Immature natural killer cell (primary cell): ENCODE measurements at regions not wholly inside any gene's neighbourhood (a gene's known extent, or its start where the extent isn't known, plus 50 kb on each side); places are given as distances from the start of the nearest gene placed in this dataset.

Experiments
- DNase-seq, 3 donors: peaks; one replicate each; pipeline ENCODE4 v3.0.0; 2022; ENCODE audit warnings: mixed read lengths in 1 of 3
- H3K27ac Mint-ChIP-seq, 6 donors: one replicate each; pipeline ENCODE4 v1.8.0; 2020; ENCODE audit warnings: mixed read lengths in 6 of 6, mild to moderate bottlenecking in 5 of 6, inconsistent platforms in 4 of 6, moderate library complexity in 3 of 6
- H3K27me3 Mint-ChIP-seq, 3 donors: one replicate each; pipeline ENCODE4 v1.8.0; 2020 to 2021; ENCODE audit warnings: low read depth in 3 of 3, mild to moderate bottlenecking in 3 of 3, mixed read lengths in 3 of 3, moderate library complexity in 3 of 3, inconsistent platforms in 1 of 3
- H3K36me3 Mint-ChIP-seq, 3 donors: one replicate each; pipeline ENCODE4 v1.8.0; 2020; ENCODE audit warnings: mixed read lengths in 3 of 3, inconsistent platforms in 2 of 3, mild to moderate bottlenecking in 2 of 3
- H3K4me1 Mint-ChIP-seq, 2 donors: one replicate each; pipeline ENCODE4 v1.8.0; 2020; ENCODE audit warnings: inconsistent platforms in 2 of 2, mild to moderate bottlenecking in 2 of 2, mixed read lengths in 2 of 2, moderate library complexity in 1 of 2
- H3K4me3 Mint-ChIP-seq, 5 donors: one replicate each; pipeline ENCODE4 v1.8.0; 2020; ENCODE audit warnings: mild to moderate bottlenecking in 5 of 5, mixed read lengths in 5 of 5, inconsistent platforms in 3 of 5, moderate library complexity in 3 of 5
- H3K9me3 Mint-ChIP-seq, 6 donors: one replicate each; pipeline ENCODE4 v1.8.0; 2020; ENCODE audit warnings: mild to moderate bottlenecking in 6 of 6, mixed read lengths in 6 of 6, inconsistent platforms in 4 of 6, moderate library complexity in 3 of 6

- Mint-ChIP-seq H3K27ac (no peak overlapping the region), H3K27me3 (no peaks in the 10 kb centered on the region), H3K9me3 (peaks cover 0 to 37% (median 17%) of the 10 kb centered on the region in 6 donors), H3K4me3 (no peak overlapping the region), H3K4me1 (no peaks in the 10 kb centered on the region), H3K36me3 (no peaks in the 10 kb centered on the region)
- DNase-seq, result no peak
These were observed 1128.3 kb upstream of the FLRT2 start for GRCh38 chr14:84401631-84402030.

- Mint-ChIP-seq H3K4me3 (no peak overlapping the region), H3K36me3 (no peaks in the 10 kb centered on the region), H3K27me3 (no peaks in the 10 kb centered on the region), H3K4me1 (no peaks in the 10 kb centered on the region), H3K9me3 (peaks cover 0 to 25% (median 10%) of the 10 kb centered on the region in 6 donors), H3K27ac (no peak overlapping the region)
- DNase-seq, result no peak
These were observed 1126.4 kb upstream of the FLRT2 start for GRCh38 chr14:84403585-84403984.

GRCh38 chr14:84404246-84404645 is 1125.7 kb upstream of the FLRT2 start:
- H3K4me1 Mint-ChIP-seq, result no peaks in the 10 kb centered on the region
- H3K27me3 Mint-ChIP-seq, result no peaks in the 10 kb centered on the region
- H3K27ac Mint-ChIP-seq, result no peak overlapping the region
- peaks cover 0 to 22% (median 9%) of the 10 kb centered on the region in 6 donors for H3K9me3 Mint-ChIP-seq
- no peak overlapping the region for H3K4me3 Mint-ChIP-seq
- no peaks in the 10 kb centered on the region for H3K36me3 Mint-ChIP-seq
- no peak for DNase-seq

- Mint-ChIP-seq H3K9me3 (peaks cover 0 to 41% (median 8%) of the 10 kb centered on the region in 6 donors), H3K4me1 (no peaks in the 10 kb centered on the region), H3K27me3 (no peaks in the 10 kb centered on the region), H3K4me3 (no peak overlapping the region), H3K36me3 (no peaks in the 10 kb centered on the region), H3K27ac (no peak overlapping the region)
- DNase-seq, result no peak
These were observed 1120.5 kb upstream of the FLRT2 start for GRCh38 chr14:84409435-84409834.

GRCh38 chr14:84410344-84410743 is 1119.6 kb upstream of the FLRT2 start:
- Mint-ChIP-seq H3K27ac (no peak overlapping the region), H3K9me3 (peaks cover 0 to 41% (median 8%) of the 10 kb centered on the region in 6 donors), H3K4me3 (no peak overlapping the region), H3K4me1 (no peaks in the 10 kb centered on the region), H3K27me3 (no peaks in the 10 kb centered on the region), H3K36me3 (no peaks in the 10 kb centered on the region)
- no peak for DNase-seq

GRCh38 chr14:84420221-84420620 is 1109.7 kb upstream of the FLRT2 start:
- Mint-ChIP-seq H3K4me3 (no peak overlapping the region), H3K27me3 (no peaks in the 10 kb centered on the region), H3K4me1 (no peaks in the 10 kb centered on the region), H3K27ac (no peak overlapping the region), H3K36me3 (no peaks in the 10 kb centered on the region), H3K9me3 (peaks cover 7 to 40% (median 18%) of the 10 kb centered on the region in 6 donors)
- DNase-seq, result no peak

- DNase-seq, result no peak
- H3K27ac Mint-ChIP-seq, result no peak overlapping the region
- no peaks in the 10 kb centered on the region for H3K27me3 Mint-ChIP-seq
- no peaks in the 10 kb centered on the region for H3K4me1 Mint-ChIP-seq
- H3K4me3 Mint-ChIP-seq, result no peak overlapping the region
- no peaks in the 10 kb centered on the region for H3K36me3 Mint-ChIP-seq
- peaks cover 8 to 31% (median 15%) of the 10 kb centered on the region in 6 donors for H3K9me3 Mint-ChIP-seq
These were observed 1108.3 kb upstream of the FLRT2 start for GRCh38 chr14:84421621-84422020.

- Mint-ChIP-seq H3K9me3 (peaks cover 0 to 13% (median 4%) of the 10 kb centered on the region in 6 donors), H3K27me3 (no peaks in the 10 kb centered on the region), H3K4me1 (no peaks in the 10 kb centered on the region), H3K36me3 (no peaks in the 10 kb centered on the region), H3K27ac (no peak overlapping the region), H3K4me3 (no peak overlapping the region)
- no peak for DNase-seq
These were observed 1104.0 kb upstream of the FLRT2 start for GRCh38 chr14:84425968-84426367.

GRCh38 chr14:84432676-84433075 is 1097.3 kb upstream of the FLRT2 start:
- no peaks in the 10 kb centered on the region for H3K36me3 Mint-ChIP-seq
- H3K27ac Mint-ChIP-seq, result no peak overlapping the region
- peaks cover 0 to 36% (median 6%) of the 10 kb centered on the region in 6 donors for H3K9me3 Mint-ChIP-seq
- no peak for DNase-seq
- H3K4me3 Mint-ChIP-seq, result no peak overlapping the region
- H3K4me1 Mint-ChIP-seq, result no peaks in the 10 kb centered on the region
- H3K27me3 Mint-ChIP-seq, result no peaks in the 10 kb centered on the region

GRCh38 chr14:84433961-84434360 is 1096.0 kb upstream of the FLRT2 start:
- no peak overlapping the region for H3K27ac Mint-ChIP-seq
- no peak overlapping the region for H3K4me3 Mint-ChIP-seq
- no peaks in the 10 kb centered on the region for H3K27me3 Mint-ChIP-seq
- no peaks in the 10 kb centered on the region for H3K4me1 Mint-ChIP-seq
- no peak for DNase-seq
- H3K9me3 Mint-ChIP-seq, result peaks cover 0 to 36% (median 6%) of the 10 kb centered on the region in 6 donors
- H3K36me3 Mint-ChIP-seq, result no peaks in the 10 kb centered on the region

- Mint-ChIP-seq H3K9me3 (peaks cover 0 to 31% (median 6%) of the 10 kb centered on the region in 6 donors), H3K36me3 (no peaks in the 10 kb centered on the region), H3K27ac (no peak overlapping the region), H3K27me3 (no peaks in the 10 kb centered on the region), H3K4me1 (no peaks in the 10 kb centered on the region), H3K4me3 (no peak overlapping the region)
- DNase-seq, result no peak
These were observed 1094.1 kb upstream of the FLRT2 start for GRCh38 chr14:84435820-84436324.

- Mint-ChIP-seq H3K9me3 (peaks cover 0 to 28% (median 6%) of the 10 kb centered on the region in 6 donors), H3K36me3 (no peaks in the 10 kb centered on the region), H3K4me1 (no peaks in the 10 kb centered on the region), H3K27ac (no peak overlapping the region), H3K4me3 (no peak overlapping the region), H3K27me3 (no peaks in the 10 kb centered on the region)
- no peak for DNase-seq
These were observed 1093.4 kb upstream of the FLRT2 start for GRCh38 chr14:84436528-84436927.

- Mint-ChIP-seq H3K9me3 (peaks cover 0 to 14% (median 4%) of the 10 kb centered on the region in 6 donors), H3K4me3 (no peak overlapping the region), H3K36me3 (no peaks in the 10 kb centered on the region), H3K27me3 (peaks cover 0 to 1% (median 0%) of the 10 kb centered on the region in 3 donors), H3K27ac (no peak overlapping the region), H3K4me1 (no peaks in the 10 kb centered on the region)
- DNase-seq, result no peak
These were observed 1087.4 kb upstream of the FLRT2 start for GRCh38 chr14:84442521-84442920.

GRCh38 chr14:84445486-84445885 is 1084.5 kb upstream of the FLRT2 start:
- no peak overlapping the region for H3K4me3 Mint-ChIP-seq

GRCh38 chr14:84446250-84446649 is 1083.7 kb upstream of the FLRT2 start:
- DNase-seq, result no peak
- no peaks in the 10 kb centered on the region for H3K4me1 Mint-ChIP-seq
- H3K9me3 Mint-ChIP-seq, result peaks cover 2 to 9% (median 4%) of the 10 kb centered on the region in 6 donors
- no peak overlapping the region for H3K27ac Mint-ChIP-seq
- no peak overlapping the region for H3K4me3 Mint-ChIP-seq
- H3K27me3 Mint-ChIP-seq, result peaks cover 0 to 1% (median 0%) of the 10 kb centered on the region in 3 donors
- H3K36me3 Mint-ChIP-seq, result no peaks in the 10 kb centered on the region

More at GRCh38 chr14:84445486-84445885, 1084.5 kb upstream of the FLRT2 start:
- no peaks in the 10 kb centered on the region for H3K36me3 Mint-ChIP-seq
- H3K4me1 Mint-ChIP-seq, result no peaks in the 10 kb centered on the region
- DNase-seq, result no peak
- H3K27ac Mint-ChIP-seq, result no peak overlapping the region
- peaks cover 0 to 1% (median 0%) of the 10 kb centered on the region in 3 donors for H3K27me3 Mint-ChIP-seq
- peaks cover 2 to 6% (median 4%) of the 10 kb centered on the region in 6 donors for H3K9me3 Mint-ChIP-seq
